Left kidney (tissue), 1 donor: ENCODE measurements at regions not wholly inside any gene's neighbourhood (a gene's known extent, or its start where the extent isn't known, plus 50 kb on each side); places are given as distances from the start of the nearest gene placed in this dataset.
A peak's percentile ranks its signal among the peaks of the same experiment; 100 is the strongest.

Experiments
- DNase-seq: peaks from one replicate; pipeline ENCODE4 v3.0.0-alpha.2; 2013

DNA sequence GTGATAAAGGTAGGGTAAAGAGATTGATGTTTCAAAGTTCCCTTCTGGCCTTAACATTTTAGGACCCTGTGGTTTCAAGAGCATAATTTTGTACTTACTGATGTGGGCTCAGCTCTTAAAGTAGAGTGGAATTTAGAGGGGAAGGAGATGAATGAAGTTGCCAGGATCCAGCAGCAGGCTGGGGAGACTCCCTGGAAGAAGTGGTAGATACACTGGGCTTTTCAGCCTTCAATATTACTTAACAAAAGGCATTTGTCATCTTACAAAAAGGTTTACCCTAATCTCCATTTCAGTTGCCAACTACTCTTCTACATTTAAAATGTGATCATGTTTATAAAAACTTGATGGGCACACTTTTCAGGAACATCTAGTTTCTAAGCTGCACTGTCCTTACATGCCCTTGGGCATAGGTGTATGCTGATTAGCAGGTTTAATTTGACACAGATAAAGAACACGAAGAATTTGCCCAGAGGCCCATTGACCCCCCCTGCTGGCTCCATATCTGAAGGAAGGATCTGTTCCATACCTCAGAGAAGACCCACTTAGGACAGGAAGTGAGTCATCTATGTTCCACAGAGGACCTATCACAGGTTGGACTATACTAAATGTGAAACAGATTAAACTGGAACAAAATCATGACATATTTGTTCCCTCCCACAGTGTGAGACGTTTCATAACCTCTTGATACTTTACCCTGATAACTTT, 93.0 kb upstream of the LPP start:
- DNase-seq = no peak

DNA sequence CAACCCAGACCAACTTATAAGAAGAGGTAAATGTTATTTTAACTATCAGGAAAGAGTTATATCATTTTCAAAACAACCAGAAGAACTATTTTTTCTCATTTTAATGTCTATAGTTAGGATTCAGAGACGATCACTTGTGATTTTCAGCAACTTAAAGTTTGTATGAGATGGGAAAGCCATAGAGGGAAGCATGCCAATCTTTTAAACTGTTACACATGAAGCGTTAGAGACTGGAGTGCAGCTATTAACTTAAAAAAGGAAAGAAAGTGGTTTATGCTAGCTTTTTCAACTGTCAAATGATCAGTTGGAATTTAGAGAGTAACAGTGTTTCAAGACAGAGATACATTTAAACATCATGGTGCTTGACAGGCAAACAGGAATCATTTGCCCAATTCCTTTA, 91.7 kb upstream of the LPP start:
- no peak for DNase-seq

DNA sequence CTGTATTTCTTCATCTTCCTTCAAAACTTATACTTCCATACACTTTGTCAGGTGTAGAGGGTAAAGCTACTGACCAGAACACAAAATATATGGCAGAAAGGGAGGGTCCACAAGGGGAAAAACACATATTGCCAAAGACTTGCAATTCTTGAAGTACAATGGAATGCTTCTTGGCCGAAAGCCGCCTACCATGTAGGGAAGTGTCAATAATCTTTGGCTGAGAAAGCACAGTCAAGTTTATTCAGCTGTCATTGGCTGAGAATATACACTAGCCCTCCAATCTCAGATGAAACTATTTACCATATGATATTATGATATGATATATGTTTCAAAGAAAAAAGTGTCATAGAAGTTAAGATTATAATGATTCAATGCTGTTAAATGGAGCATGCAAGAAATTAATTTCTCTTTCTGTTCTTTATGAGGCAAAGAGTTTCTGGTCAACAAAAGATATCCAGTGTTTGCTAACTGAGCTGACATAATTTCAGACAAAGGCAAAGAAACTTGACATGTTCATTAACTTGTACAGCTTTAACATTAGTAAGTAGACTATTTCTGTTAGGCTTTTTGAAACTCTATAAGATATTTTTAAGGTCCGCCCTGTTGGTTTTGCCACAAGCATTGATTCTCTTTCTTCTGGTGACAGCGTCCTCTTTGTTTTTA, 89.0 kb upstream of the LPP start:
- DNase-seq = no peak

DNA sequence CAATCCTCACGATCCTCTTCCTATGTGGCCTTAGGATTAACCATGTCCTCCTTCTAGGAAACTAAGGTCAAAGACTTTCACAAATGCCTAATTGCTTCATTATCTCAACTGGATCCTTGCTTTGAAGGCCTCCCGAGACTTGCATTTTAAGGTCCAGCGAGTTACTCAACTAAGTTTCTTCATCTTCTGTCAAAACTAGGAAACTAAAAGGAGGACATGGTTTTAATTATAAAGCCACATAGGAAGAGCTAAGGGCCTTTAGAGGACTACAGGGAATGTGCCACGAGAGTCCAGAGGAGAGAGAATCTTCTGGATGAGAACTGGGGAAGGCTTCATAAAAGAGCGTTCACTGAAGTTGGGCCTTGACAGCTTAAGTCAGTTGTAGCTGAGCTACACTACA, 87.8 kb upstream of the LPP start:
- DNase-seq = no peak

DNA sequence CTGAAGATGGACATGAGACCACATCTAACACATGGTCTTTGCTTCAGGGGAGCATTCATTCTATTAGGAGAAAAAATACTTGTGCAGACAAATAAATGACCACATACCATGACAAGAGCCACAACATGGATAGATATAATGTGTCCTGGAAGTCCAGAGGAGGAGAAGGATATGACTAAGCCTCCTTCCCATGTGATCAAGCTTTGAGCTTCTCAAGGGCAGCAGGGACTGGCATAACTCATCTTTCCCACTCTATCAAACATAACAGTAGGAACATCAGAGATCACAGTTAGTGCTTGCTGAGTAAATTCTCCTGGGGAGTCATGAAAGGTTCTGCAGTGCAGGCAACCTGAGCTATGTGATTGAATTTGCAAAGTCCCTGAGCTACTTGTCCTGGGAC, 86.0 kb upstream of the LPP start:
- DNase-seq = no peak

- DNase-seq = no peak
Measured at GRCh38 chr3:188068342-188068741, 85.6 kb upstream of the LPP start.

GRCh38 chr3:188071636-188072035, 82.3 kb upstream of the LPP start:
- no peak for DNase-seq

- DNase-seq = no peak
Measured at GRCh38 chr3:188076176-188076575, 77.8 kb upstream of the LPP start.

GRCh38 chr3:188077160-188077799, 76.7 kb upstream of the LPP start:
- DNase-seq = no peak

DNA sequence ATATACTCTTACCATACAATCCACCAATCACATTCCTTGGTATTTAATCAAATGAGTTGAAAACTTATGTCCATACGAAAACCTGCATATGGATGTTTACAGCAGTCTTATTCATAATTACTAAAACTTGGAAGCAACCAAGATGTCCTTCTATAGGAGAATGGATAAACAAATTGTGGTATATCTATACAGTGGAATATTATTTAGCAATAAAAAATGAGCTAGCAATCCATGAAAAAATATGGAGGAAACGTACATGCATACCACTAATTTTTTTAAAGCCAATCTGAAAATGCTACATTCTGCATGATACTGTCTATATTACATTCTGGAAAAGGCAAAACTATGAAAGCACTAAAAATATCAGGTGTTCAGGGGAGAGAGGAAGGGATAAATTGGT, 73.9 kb upstream of the LPP start:
- DNase-seq = no peak

DNA sequence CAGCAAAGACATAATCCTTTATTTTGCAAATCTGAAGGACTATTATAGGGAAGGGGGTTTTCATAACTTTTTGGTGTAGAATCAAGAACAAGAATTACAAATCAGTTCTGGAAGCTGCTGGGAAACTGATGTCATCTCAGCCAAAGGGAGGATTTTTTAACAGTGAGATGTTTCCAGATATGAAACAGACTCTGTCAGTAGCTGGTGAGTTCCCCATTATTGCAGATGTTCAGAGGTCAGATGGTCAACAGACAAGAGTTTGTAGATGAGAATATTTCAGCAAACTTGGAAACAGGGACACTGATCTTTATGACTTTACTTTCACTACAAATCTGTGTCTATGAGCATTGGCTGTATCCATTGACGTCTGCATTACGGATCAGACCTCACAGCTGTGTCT, 71.9 kb upstream of the LPP start:
- DNase-seq = no peak

DNA sequence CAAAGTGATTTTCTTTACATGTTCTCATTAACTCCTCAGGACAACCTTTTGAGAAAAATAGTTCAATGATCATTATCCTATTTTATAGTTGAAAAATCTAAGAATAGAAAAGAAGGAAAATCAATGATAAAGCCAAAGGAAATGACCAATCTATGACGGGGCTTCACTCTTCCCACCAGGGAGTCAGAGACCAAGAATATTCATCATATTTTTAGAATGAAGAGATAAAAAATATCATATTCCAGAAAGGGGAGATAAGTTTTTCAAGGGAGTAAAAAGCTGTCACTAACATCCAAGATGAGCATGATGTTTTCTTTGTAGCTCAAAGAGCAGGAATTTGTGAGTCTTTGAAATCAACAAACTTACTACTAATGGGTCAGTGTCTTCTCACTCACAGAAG, 71.5 kb upstream of the LPP start:
- no peak for DNase-seq

- no peak for DNase-seq
Measured at GRCh38 chr3:188083011-188083410, 70.9 kb upstream of the LPP start.

DNA sequence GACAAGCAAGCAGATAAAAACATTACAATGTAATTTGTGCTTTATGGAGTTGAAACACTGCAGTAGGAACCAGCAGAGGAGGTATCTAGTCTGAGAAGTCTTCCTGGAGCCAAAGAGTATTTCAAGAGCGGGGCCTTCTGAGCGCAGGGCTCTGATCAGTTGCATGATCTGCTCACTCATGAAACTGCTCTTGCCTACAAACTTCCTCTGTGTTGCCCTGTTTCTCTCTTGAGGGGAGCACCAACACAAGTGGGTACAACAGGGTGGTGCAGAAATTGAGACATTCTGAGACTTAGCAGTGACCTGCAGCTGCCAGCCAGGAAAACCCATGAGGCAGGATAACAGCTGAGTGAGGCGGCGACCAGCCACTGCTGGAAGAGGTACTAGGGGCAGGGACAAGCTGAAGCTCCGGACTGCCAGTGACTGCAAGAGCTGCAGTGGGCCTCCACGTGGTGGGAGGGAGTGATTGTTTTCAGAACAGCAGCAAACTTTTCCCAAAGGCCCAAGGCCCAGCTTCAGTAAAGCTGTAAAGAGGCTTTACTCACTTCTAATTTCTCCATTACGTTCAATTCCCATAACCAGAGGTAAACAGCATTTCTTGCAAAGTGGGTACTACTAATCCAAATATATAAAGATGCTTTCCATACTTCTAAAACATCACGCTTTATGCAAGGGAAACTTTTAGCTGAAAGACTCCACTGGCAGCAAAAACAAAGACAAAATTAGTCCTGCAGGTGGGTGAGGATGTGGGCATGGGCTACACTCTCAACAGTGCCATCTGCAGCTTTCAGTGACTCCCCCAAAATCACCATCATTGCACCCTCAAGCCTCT, 69.0 kb upstream of the LPP start:
- no peak for DNase-seq

DNA sequence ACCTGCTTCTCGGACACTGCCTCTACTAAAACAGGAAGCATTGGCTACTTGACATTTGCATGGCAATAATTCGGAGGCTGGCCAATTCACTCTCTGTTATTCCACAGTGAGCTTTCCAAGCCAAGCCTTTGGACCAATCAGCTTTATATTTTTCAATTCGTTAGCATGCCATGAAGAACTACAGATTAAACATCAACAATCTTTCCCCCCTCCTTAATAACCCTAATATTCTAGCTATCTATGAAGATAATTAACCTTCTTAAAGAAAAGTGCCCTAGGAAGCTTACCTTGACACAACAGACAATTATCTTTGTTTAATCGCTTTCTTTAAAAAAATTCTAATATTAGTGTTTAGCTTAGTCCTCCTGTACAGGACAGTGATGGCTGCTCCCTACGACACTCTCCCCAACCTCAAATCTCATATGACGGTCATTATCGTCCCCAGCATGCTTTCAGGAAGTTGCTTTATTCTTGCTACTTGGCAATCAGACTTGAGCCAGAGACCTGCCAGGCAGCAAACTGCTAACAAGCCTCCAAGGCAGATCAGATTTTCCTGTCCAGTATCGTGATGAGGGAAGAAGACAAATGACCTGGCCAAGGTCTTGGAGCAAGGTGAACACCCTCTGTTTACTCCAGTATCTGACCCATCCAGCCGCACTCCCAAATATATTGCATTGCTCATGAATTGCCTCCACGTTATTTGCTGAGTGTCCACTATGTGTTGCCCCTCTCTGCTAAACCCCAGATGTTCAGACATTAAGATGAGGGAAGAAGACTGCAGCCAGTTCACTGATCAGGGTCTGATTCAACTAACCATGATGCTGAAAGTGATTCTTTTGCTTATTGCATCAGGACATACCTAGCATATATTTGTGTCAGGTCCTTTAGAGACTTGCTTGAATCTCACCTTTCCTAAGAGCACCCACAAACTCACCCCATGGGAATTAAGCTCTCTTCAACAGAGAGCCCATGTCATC, 68.1 kb upstream of the LPP start:
- DNase-seq = no peak

- no peak for DNase-seq
Measured at GRCh38 chr3:188088948-188089685, 64.8 kb upstream of the LPP start.

DNA sequence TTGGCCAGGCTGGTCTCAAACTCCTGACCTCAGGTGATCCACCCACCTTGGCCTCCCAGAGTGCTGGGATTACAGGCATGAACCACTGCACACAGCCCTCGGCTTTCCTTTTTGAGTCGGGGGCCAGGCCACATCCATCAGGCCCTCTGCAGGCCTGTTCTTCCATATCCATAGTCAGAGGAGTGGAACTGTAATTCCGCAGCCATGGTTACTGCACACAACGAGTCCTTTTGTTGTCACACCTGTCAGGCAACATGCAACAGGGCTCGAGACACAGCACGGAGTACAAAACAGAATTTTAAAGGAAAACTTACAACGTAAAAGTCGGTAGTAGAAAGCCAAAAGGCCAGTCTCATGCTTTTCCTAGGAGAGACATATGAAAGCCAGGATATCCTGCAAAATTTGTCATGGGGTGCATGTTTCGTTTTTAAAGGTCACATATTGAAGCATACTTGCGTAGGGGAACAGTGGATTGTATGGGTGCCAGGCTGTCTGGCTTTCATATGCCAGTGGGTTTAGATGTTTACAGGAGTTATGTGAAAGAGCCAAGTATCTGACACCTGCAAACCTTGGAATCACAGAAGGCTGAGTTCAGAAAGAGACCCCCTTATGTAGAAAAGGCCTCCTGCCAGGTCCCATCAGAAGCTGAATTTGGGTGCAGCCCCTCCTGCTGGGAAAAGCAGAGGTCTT, 63.2 kb upstream of the LPP start:
- DNase-seq = peak; percentile 55

GRCh38 chr3:188091746-188092145, 62.2 kb upstream of the LPP start:
- DNase-seq = no peak

DNA sequence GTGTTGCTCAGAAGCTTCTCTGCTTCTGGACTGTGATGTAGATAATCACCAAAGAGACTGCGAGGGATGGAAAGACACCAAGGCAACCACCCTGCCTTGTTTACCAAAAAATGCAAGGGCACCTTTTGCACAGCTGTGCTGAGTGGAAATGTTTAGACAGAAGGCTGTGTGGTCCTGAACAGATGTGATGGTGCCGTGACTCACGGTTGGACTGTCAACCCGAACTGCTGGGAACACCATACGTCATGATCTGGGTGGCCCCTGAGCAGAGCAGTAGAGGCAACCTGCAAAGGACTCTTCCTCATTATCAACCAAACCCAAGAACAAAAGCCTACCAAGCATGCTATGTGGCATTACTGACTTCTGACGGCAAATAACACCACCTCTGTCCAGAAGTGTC, 61.3 kb upstream of the LPP start:
- no peak for DNase-seq

DNA sequence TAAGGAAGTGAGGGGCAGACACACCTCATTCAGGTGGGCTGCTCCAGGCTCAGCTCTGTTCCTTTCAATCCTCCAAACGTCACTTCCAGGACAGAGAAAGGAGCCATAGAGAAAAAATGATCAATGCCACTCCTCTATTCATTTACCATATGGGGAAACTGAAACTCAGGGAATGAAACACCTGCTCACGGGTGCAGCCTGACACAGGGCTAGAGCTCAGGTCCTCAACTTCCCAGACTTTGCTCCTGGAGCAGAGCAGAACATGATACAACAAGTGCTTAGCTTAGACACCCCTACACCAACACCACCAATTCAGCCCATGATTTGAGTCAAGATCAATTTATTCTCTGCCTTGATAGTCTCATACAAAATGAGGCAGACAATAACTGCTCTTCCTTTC, 58.5 kb upstream of the LPP start:
- DNase-seq = no peak
